ENCODE measurements at regions not wholly inside any gene's neighbourhood (a gene's known extent, or its start where the extent isn't known, plus 50 kb on each side); places are given as distances from the start of the nearest gene placed in this dataset.

DNA sequence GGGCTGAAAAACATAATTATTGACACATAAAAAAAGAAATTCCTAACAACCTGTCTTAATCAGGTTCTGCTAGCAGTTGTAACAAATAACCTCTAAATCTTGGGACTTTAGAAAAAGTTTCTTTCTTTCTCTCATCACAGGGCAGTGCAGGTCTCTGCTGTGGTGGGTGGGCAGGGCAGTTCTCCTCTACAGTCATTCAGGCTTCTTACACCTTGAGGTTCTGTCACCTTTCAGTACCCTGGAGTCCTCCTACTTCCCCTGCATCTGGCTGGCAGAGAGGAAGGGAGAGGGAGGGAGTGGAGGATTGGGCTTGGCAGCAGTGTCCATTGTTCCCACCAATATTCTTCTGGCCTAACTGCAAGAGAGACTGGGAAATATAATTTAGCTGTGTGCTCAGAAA, 112.2 kb upstream of the ANKRD55 start:
- Histone ChIP-seq H3K4me1 (peaks cover 8% of the 10 kb centered on the region), H3K27me3 (ENCODE audit: insufficient read depth in 3 of 3, low read length in 2 of 3) (peaks cover 0 to 2% (median 0%) of the 10 kb centered on the region in 3 donors), H3K4me3 (no peak overlapping the region), H3K9me3 (no peaks in the 10 kb centered on the region), H3K36me3 (ENCODE audit: insufficient read depth in 1 of 2, low read depth in 1 of 2) (no peaks in the 10 kb centered on the region), H3K27ac (no peak overlapping the region)
- TF ChIP-seq, protein P1, sequence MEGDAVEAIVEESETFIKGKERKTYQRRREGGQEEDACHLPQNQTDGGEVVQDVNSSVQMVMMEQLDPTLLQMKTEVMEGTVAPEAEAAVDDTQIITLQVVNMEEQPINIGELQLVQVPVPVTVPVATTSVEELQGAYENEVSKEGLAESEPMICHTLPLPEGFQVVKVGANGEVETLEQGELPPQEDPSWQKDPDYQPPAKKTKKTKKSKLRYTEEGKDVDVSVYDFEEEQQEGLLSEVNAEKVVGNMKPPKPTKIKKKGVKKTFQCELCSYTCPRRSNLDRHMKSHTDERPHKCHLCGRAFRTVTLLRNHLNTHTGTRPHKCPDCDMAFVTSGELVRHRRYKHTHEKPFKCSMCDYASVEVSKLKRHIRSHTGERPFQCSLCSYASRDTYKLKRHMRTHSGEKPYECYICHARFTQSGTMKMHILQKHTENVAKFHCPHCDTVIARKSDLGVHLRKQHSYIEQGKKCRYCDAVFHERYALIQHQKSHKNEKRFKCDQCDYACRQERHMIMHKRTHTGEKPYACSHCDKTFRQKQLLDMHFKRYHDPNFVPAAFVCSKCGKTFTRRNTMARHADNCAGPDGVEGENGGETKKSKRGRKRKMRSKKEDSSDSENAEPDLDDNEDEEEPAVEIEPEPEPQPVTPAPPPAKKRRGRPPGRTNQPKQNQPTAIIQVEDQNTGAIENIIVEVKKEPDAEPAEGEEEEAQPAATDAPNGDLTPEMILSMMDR (IDR thresholded peaks at IDR 0.05) = no peak
- intact Hi-C loops (cut with DNase I) = no loop called here
- DNase-seq (no peak), ATAC-seq (no peak)

DNA sequence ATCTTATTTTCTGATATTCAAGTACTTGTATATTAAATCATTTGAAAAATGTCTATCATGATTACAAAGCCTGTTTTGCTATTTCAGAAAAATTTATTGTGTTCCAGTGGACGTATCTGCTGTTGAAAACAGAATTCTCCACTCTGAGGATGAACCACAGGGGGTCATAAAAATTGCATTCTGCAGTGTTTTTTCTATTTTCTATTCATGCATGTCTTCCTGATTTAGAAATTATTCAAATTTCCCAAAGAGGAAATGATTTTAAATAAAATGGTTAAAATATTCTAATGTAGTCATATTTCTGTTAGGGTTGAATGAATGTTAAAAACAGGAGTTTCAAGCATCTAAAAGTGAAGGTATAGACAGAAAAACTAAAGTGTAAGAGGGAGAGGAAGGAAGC, 111.5 kb upstream of the ANKRD55 start:
- no peak overlapping the region for H3K27ac ChIP-seq
- peaks cover 2% of the 10 kb centered on the region for H3K4me1 ChIP-seq
- DNase-seq = no peak
- peaks cover 0 to 2% (median 0%) of the 10 kb centered on the region in 3 donors for H3K27me3 ChIP-seq (ENCODE audit: insufficient read depth in 3 of 3, low read length in 2 of 3)
- no peaks in the 10 kb centered on the region for H3K36me3 ChIP-seq (ENCODE audit: insufficient read depth in 1 of 2, low read depth in 1 of 2)
- 82 to 90% (median 84%) methylated on average over 1 of the region's 1 CpG for WGBS, 3 donors
- H3K4me3 ChIP-seq = no peak overlapping the region
- no peaks in the 10 kb centered on the region for H3K9me3 ChIP-seq
- no peak for ATAC-seq
- TF ChIP-seq, protein P1 (IDR thresholded peaks at IDR 0.05) = no peak
- intact Hi-C loops (cut with DNase I) = no loop called here

DNA sequence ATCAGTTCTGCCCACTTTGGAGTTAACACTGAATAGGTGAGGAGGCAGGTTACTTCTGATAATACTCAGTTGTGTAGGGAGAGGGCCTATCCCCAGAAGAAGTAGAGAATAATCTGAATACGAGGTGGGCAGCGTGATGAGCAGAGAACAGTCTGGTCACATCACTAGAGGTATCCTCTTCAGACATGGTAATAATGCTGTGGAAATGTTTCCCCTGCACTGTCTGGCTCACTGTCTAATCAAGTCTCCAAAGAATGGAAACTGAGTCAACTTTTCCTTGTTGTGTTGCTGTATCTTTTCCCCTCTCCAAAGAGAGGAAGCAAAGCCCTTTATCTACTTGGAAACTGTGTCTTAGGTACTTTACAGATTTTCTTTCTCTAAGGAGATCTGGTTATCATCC, 110.9 kb upstream of the ANKRD55 start:
- intact Hi-C loops (cut with DNase I) = no loop called here

DNA sequence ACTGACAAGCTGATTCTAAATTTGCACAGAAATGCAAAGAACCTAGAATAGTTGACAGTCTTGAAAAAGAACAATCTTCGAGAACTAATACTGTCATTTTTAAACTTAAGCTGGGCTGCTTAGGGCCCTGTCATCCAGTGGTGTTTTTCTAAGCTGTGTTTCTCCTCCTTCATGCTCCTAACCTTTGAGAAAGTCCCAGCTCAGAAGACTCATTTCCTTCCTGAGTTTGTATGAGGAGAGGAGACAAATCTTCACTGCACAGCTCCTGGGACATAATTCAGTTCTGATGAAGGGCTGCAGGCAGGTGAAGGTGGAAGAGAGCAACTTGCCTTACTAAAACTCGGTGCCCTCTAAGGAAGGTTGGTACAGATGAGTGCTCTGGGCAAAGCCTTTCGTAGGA, 109.5 kb upstream of the ANKRD55 start:
- H3K27me3 ChIP-seq (ENCODE audit: insufficient read depth in 3 of 3, low read length in 2 of 3) = peaks cover 0 to 2% (median 0%) of the 10 kb centered on the region in 3 donors
- DNase-seq = no peak
- 87 to 95% (median 92%) methylated on average over 3 of the region's 3 CpGs for WGBS, 3 donors
- no peak overlapping the region for H3K4me3 ChIP-seq
- no peaks in the 10 kb centered on the region for H3K36me3 ChIP-seq (ENCODE audit: insufficient read depth in 1 of 2, low read depth in 1 of 2)
- H3K4me1 ChIP-seq = no peaks in the 10 kb centered on the region
- ATAC-seq = no peak
- TF ChIP-seq, protein P1 (IDR thresholded peaks at IDR 0.05) = no peak
- no peaks in the 10 kb centered on the region for H3K9me3 ChIP-seq
- no peak overlapping the region for H3K27ac ChIP-seq
- intact Hi-C loops (cut with DNase I) = no loop called here

More for the DNA sequence above, 110.9 kb upstream of the ANKRD55 start:
- Histone ChIP-seq H3K27me3 (ENCODE audit: insufficient read depth in 3 of 3, low read length in 2 of 3) (peaks cover 0 to 2% (median 0%) of the 10 kb centered on the region in 3 donors), H3K9me3 (no peaks in the 10 kb centered on the region), H3K27ac (no peak overlapping the region), H3K4me1 (no peaks in the 10 kb centered on the region), H3K36me3 (ENCODE audit: insufficient read depth in 1 of 2, low read depth in 1 of 2) (no peaks in the 10 kb centered on the region), H3K4me3 (no peak overlapping the region)
- no peak for DNase-seq
- 94 to 98% (median 95%) methylated on average over 2 of the region's 2 CpGs for WGBS, 3 donors
- ATAC-seq = no peak
- TF ChIP-seq, protein P1 (IDR thresholded peaks at IDR 0.05) = no peak

DNA sequence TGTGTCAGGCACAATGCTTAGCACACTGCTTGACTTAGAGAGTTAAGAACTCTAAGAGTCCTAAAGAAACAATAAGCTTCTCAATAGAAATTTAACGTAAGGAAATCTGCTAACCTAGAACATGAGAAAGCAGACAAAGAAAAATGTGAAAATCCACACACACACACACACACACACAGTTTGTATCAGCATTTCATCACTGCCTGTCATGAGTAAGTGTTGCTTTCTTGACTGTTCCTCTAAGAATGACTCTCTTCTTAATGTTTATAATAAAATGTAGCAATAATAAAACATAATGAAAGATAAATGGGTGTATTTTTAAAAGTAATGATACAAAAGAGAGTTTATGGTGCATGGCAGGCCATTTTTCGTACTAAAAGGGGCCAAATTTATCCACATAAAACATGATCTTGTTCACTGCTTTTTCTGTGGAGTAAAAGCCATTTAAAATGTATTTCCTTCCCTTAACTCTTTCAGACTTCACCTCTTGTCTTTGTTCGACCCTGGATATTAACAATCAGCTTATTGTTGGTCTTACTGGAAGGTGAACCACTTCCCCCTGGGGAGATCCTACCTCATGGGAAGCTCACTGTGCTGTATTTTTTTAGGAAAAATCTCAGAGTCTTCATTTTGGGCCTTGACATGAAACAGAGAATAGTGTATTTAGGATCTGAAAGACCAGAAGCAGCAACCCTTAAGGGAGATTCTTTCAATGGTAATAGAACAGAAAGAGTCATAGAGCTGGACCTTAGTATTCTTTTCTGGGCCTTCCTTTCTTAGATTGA, 107.3 kb upstream of the ANKRD55 start:
- H3K36me3 ChIP-seq (ENCODE audit: insufficient read depth in 1 of 2, low read depth in 1 of 2) = no peaks in the 10 kb centered on the region
- H3K4me1 ChIP-seq = no peaks in the 10 kb centered on the region
- WGBS, 3 donors = 79 to 89% (median 83%) methylated on average over 3 of the region's 3 CpGs
- no peak for DNase-seq
- no peak for ATAC-seq
- H3K27me3 ChIP-seq (ENCODE audit: insufficient read depth in 3 of 3, low read length in 2 of 3) = peaks cover 0 to under 1% (median 0%) of the 10 kb centered on the region in 3 donors
- H3K4me3 ChIP-seq = no peak overlapping the region
- H3K27ac ChIP-seq = no peak overlapping the region
- no peaks in the 10 kb centered on the region for H3K9me3 ChIP-seq
- intact Hi-C loops (cut with DNase I) = no loop called here
- TF ChIP-seq, protein P1 (IDR thresholded peaks at IDR 0.05) = no peak

Data from psoas muscle (tissue), 7 donors.